ENCODE measurements at regions not wholly inside any gene's neighbourhood (a gene's known extent, or its start where the extent isn't known, plus 50 kb on each side); places are given as distances from the start of the nearest gene placed in this dataset.

- TF ChIP-seq POLR2AphosphoS5 (IDR thresholded peaks at IDR 0.05) (no peak), CTCF (IDR thresholded peaks at IDR 0.05 in 8 of 11, conservative IDR thresholded peaks at IDR 0.05 in 3 of 11) (no peak), POLR2A (IDR thresholded peaks at IDR 0.05) (no peak)
- no peaks in the 10 kb centered on the region for H3K4me1 ChIP-seq
Measured at GRCh38 chr2:3036432-3037125, 341.0 kb downstream of the EIPR1 start.

GRCh38 chr2:3035385-3036050 lies 342.1 kb downstream of the EIPR1 start:
- Histone ChIP-seq H3K27ac (no peak overlapping the region), H3K4me3 (no peak overlapping the region), H3K9me3 (peaks cover 0 to 9% (median 0%) of the 10 kb centered on the region in 8 donors), H3K27me3 (replicated peaks in 1 of 7) (no peaks in the 10 kb centered on the region), H3K4me1 (no peaks in the 10 kb centered on the region), H3K36me3 (no peaks in the 10 kb centered on the region)
- DNase-seq: no peak
- no peak for TF ChIP-seq POLR2A (IDR thresholded peaks at IDR 0.05)
- TF ChIP-seq POLR2AphosphoS5 (IDR thresholded peaks at IDR 0.05): no peak
- TF ChIP-seq CTCF (IDR thresholded peaks at IDR 0.05 in 8 of 11, conservative IDR thresholded peaks at IDR 0.05 in 3 of 11): no peak
- 81 to 89% (median 88%) methylated on average over 21 of the region's 21 CpGs for WGBS, 5 donors
- intact Hi-C loops (cut with DNase I; ENCODE audit: low total_unique reads): no loop called here

More at GRCh38 chr2:3036432-3037125, 341.0 kb downstream of the EIPR1 start:
- intact Hi-C loops (cut with DNase I; ENCODE audit: low total_unique reads): no loop called here
- Histone ChIP-seq H3K4me3 (no peak overlapping the region), H3K27ac (no peak overlapping the region), H3K36me3 (no peaks in the 10 kb centered on the region), H3K27me3 (replicated peaks in 1 of 7) (no peaks in the 10 kb centered on the region), H3K9me3 (peaks cover 0 to 5% (median 0%) of the 10 kb centered on the region in 8 donors)
- DNase-seq: no peak
- WGBS, 5 donors: 90 to 95% (median 93%) methylated on average over 13 to 18 of the region's 18 CpGs

GRCh38 chr2:3034856-3035255 lies 342.8 kb downstream of the EIPR1 start:
- no peaks in the 10 kb centered on the region for H3K4me1 ChIP-seq
- DNase-seq: no peak
- H3K4me3 ChIP-seq: no peak overlapping the region
- TF ChIP-seq POLR2AphosphoS5 (IDR thresholded peaks at IDR 0.05) (no peak), CTCF (IDR thresholded peaks at IDR 0.05 in 8 of 11, conservative IDR thresholded peaks at IDR 0.05 in 3 of 11) (no peak), POLR2A (IDR thresholded peaks at IDR 0.05) (no peak)
- intact Hi-C loops (cut with DNase I; ENCODE audit: low total_unique reads): no loop called here
- H3K36me3 ChIP-seq: no peaks in the 10 kb centered on the region
- 73 to 86% (median 84%) methylated on average over 13 of the region's 13 CpGs for WGBS, 5 donors
- peaks cover 0 to 12% (median 0%) of the 10 kb centered on the region in 8 donors for H3K9me3 ChIP-seq
- H3K27me3 ChIP-seq (replicated peaks in 1 of 7): no peaks in the 10 kb centered on the region
- H3K27ac ChIP-seq: no peak overlapping the region

- TF ChIP-seq POLR2AphosphoS5 (IDR thresholded peaks at IDR 0.05) (no peak), POLR2A (IDR thresholded peaks at IDR 0.05) (no peak), CTCF (IDR thresholded peaks at IDR 0.05 in 8 of 11, conservative IDR thresholded peaks at IDR 0.05 in 3 of 11) (no peak)
- intact Hi-C loops (cut with DNase I; ENCODE audit: low total_unique reads): no loop called here
- peaks cover 0 to 13% (median 0%) of the 10 kb centered on the region in 8 donors for H3K9me3 ChIP-seq
- 77 to 84% (median 82%) methylated on average over 7 of the region's 7 CpGs for WGBS, 5 donors
- H3K27ac ChIP-seq: no peak overlapping the region
- no peak overlapping the region for H3K4me3 ChIP-seq
- H3K36me3 ChIP-seq: no peaks in the 10 kb centered on the region
- no peaks in the 10 kb centered on the region for H3K4me1 ChIP-seq
- H3K27me3 ChIP-seq (replicated peaks in 1 of 7): no peaks in the 10 kb centered on the region
- DNase-seq: no peak
Measured at GRCh38 chr2:3034396-3034795, 343.2 kb downstream of the EIPR1 start.

Measured in spleen (tissue), 11 donors.